Smooth muscle cell of the brain vasculature (primary cell): ENCODE measurements at regions not wholly inside any gene's neighbourhood (a gene's known extent, or its start where the extent isn't known, plus 50 kb on each side); places are given as distances from the start of the nearest gene placed in this dataset.
A peak's percentile ranks its signal among the peaks of the same experiment; 100 is the strongest.
"Not testable (repeated sequence)": the region's sequence is repeated elsewhere in the genome, so short reads cannot be mapped to it uniquely, and the experiment has no call there.

Experiments used
- DNase-seq: peaks from one replicate; pipeline ENCODE4 v3.0.0-alpha.2; 2012; ENCODE audit warnings: low read depth, low spot score

DNA sequence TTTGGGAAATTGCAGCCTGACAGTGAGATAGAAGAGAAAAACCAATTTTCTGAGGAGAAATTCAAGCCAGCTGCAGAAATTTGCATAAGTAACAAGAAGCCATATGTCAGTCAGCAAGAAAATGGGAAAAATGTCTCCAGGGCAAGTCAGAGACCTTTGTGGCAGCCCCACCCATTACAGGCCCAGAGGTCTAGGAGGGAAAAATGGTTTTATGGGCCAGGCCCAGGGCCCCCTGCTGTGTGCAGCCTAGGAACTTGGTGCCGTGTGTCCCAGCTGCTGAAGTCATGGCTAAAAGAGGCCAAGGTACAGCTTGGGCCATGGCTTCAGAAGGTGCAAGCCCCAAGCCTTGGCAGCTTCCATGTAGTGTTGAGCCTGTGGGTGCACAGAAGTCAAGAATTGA, 296.1 kb downstream of the TTC6 start:
- DNase-seq: not testable (repeated sequence)

GRCh38 chr14:37894463-37894862, 299.0 kb downstream of the TTC6 start:
- DNase-seq: no peak

- no peak for DNase-seq
Measured at GRCh38 chr14:37899365-37899764, 303.9 kb downstream of the TTC6 start.

GRCh38 chr14:37900561-37900960, 305.1 kb downstream of the TTC6 start:
- no peak for DNase-seq

DNA sequence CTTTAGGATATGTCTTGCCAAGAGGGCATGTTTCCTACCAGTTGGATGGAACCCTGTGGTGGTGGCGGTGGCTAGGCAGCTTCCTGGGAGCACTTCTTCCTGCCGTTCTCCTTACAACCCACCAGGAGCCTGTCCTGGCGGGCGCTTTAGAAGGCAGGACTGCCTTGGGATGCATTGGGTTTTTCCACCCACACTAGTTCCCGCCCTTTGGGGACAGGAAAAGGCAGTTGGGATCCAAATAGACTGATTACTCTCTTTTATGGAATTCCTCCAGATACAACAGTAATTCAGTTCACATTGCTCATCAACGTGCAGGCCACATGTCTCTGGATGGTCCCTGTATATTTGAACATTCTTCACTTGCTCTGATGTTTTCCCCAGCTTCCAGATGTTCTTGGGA, 305.7 kb upstream of the SSTR1 start:
- DNase-seq: no peak

GRCh38 chr14:37903343-37904191, 304.1 kb upstream of the SSTR1 start:
- DNase-seq: peak; percentile 26

- no peak for DNase-seq
Measured at GRCh38 chr14:37924622-37925021, 283.1 kb upstream of the SSTR1 start.

- DNase-seq: no peak
Measured at GRCh38 chr14:37932008-37932407, 275.7 kb upstream of the SSTR1 start.

GRCh38 chr14:37932481-37932880, 275.2 kb upstream of the SSTR1 start:
- DNase-seq: no peak

DNA sequence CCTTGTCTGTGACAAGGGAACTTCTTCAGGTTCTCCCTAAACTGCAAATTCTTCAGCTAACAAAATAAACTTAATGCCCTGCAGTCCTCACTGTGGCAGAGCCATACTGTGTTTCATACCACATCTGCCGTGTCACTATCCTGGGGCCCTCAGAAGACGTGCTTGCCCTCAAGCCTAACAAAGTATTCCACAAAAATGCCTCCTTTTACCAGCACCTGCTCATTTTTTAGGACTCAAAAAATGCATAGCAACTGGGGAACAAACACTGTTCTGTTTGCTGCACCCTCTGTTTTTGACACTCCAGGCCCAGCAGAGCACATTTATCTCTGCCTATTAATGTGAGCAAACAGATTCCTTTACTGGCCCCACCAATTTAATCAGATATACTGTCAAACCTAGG, 270.7 kb upstream of the SSTR1 start:
- no peak for DNase-seq

DNA sequence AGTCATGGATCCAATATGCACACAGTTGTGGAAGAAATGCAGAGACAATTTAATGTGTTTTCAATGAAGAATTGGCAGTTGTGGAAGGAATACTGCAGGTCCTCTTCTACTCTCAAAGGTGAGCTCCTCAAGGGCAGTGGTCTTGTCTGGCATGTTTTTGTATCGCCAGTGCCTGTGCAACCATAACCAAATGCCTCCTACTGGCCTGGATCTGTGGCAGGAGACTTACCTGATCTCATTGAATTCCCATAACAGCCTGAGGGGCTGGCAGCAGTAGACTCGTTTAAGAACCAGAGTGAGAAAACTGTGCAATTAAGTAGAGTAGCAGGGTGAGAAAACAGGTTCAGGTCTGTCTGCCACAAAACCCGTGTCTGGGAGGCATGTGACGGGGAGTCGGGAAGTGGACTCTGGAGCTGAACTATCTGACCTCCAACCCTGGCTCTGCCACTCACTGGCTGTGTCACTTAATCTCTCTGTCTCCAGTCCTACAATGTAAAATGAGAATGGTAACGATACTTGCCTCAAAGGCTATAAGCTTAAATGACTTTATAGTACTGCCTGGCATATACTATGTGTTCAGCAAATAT, 268.2 kb upstream of the SSTR1 start:
- DNase-seq: no peak

DNA sequence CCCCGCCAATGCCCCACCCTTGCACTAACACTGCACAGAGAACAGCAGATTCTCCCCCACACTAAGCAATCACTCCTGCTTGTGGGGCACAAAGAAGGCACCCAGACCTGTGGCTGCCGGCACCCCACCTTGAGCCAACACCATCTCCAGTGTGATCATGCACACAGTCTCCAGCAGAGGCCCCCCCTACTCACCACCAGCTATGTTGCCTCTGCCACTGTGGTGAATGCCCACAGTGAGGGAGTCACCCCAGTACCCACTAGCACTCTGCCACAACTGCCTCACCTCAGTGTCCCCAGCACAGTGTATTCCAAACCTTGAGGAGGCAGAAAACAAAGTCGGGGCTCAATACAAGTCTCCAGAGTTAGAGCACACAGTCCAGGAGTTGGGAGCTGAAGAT, 261.7 kb upstream of the SSTR1 start:
- no peak for DNase-seq

- no peak for DNase-seq
Measured at GRCh38 chr14:37946819-37947218, 260.9 kb upstream of the SSTR1 start.

GRCh38 chr14:37948266-37948665, 259.4 kb upstream of the SSTR1 start:
- DNase-seq: no peak

DNA sequence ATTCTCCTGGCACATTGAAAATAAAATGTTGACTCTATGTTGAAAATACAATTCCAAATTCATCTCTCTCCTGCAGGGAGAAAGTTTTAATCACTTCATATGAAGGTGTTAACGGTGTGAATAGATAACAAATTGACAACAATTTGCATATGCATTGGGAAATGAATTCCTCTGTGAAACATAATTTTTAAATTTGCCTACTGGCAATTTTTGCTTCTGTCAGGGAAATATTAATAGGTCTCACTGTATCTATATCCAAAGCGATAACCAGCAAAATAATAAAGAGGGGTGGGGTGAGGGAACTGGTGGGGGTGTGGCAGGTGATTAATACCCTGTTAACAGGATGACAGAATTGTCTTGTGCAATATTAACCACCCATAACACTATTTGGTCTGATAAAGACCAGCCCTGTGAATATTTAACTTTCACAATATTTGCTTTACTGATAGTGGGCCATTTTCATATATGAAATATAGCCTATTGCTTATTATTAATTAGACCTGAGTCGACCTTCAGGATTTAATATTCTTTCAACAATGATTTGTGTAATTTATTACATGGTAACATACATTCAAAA, 239.0 kb upstream of the SSTR1 start:
- DNase-seq: no peak

DNA sequence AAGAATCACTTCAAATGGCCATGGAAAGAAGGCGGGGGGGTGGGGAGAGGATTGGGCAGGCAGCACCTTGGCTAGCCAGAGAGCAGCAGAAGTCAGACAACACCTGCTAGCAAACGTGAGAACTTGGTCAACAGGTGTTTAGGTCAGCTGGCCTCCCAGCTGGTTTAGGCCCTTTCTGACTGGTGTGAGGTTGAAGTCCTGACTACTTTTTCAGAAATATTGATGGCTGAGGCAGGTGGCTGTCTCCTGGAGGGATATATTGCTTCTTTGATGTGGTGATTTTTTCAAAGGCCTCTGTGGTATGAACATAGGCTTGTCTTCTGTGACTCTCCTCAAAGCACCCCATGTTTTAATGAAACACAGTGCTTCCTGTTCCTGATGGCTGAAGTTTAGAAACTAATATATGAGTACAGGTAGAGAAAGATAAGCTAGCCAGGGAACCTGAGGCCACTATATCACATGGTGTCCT, 238.2 kb upstream of the SSTR1 start:
- no peak for DNase-seq

GRCh38 chr14:37970696-37971095, 237.0 kb upstream of the SSTR1 start:
- no peak for DNase-seq

- DNase-seq: no peak
Measured at GRCh38 chr14:37972941-37973887, 234.5 kb upstream of the SSTR1 start.

DNA sequence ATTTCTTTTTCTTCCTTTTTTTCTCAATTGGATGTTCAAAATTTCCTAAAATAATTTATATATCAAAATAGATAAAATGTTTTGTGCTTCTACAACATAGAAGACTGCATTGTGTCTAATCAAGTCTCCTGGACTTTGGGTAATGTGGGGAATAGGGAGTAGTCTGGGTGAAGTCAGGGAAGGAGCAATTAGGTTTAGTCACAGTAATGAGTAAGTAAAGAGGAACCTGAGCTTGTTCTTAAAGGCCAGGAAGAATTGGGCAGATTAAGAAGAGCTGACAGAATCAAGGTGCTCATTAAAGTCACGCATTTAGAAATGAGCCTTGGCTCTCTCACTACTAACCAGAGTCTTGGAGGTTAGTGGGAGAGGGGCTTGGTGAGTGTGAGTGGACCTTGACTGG, 233.3 kb upstream of the SSTR1 start:
- DNase-seq: no peak

- no peak for DNase-seq
Measured at GRCh38 chr14:37977481-37977880, 230.2 kb upstream of the SSTR1 start.

- DNase-seq: peak; percentile 1
Measured at GRCh38 chr14:37985826-37986470, 221.8 kb upstream of the SSTR1 start.
